Nephron (organoid): ENCODE measurements at regions not wholly inside any gene's neighbourhood (a gene's known extent, or its start where the extent isn't known, plus 50 kb on each side); places are given as distances from the start of the nearest gene placed in this dataset.
"Not testable (repeated sequence)": the region's sequence is repeated elsewhere in the genome, so short reads cannot be mapped to it uniquely, and the experiment has no call there.

Experiments used
- H3K27ac Mint-ChIP-seq, 3 experiments: 2 replicates each; pipeline ENCODE4 v1.8.0; 2020; ENCODE audit warnings: mixed read lengths in 3 of 3, mild to moderate bottlenecking in 2 of 3, moderate library complexity in 1 of 3
- H3K27me3 Mint-ChIP-seq: 2 replicates; pipeline ENCODE4 v1.8.0; 2021; ENCODE audit warnings: low read depth, mild to moderate bottlenecking, moderate library complexity, mixed read lengths
- H3K36me3 Mint-ChIP-seq: 2 replicates; pipeline ENCODE4 v1.8.0; 2020; ENCODE audit warnings: low read depth, mixed read lengths
- H3K4me1 Mint-ChIP-seq: 2 replicates; pipeline ENCODE4 v1.8.0; 2020; ENCODE audit warnings: mixed read lengths
- H3K4me3 Mint-ChIP-seq, 3 experiments: 2 replicates each; pipeline ENCODE4 v1.8.0; 2020; ENCODE audit warnings: mild to moderate bottlenecking in 3 of 3, mixed read lengths in 3 of 3, moderate library complexity in 2 of 3
- H3K9me3 Mint-ChIP-seq: 2 replicates; pipeline ENCODE4 v1.8.0; 2020; ENCODE audit warnings: mixed read lengths
- TF ChIP-seq, protein P1 (sequence below), 3 experiments: fragments of 200-600 bp; sonication (generic); IDR thresholded peaks; one replicate each; pipeline ENCODE4 v1.5.0; 2021; ENCODE audit warnings: antibody characterized with exemption in 3 of 3; ENCODE audit not compliant: unreplicated experiment in 3 of 3

DNA sequence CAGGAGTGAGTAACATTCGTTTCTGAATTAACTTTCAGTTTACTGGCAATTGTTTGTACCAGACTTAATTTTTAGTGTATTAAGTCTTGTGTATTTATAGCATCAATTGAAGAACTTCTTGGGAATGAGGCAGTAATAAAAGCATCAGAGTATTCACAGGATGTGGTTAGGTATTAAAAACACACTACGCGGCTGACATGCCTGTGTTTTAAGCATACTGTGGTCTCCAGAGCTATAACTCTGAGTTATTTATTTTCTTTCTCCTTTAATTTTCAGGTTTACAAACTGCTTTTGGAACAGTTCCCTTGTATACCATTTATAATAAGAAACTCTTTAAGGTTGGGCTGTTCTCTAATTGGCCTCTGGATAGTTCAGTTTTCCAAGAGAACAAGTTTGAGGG is 626.1 kb upstream of the NRG3 start:
- no peaks in the 10 kb centered on the region for H3K27me3 Mint-ChIP-seq
- no peaks in the 10 kb centered on the region for H3K4me1 Mint-ChIP-seq
- peak overlapping the region; percentile 14 to 54 (median 33) for H3K27ac Mint-ChIP-seq
- H3K36me3 Mint-ChIP-seq = no peaks in the 10 kb centered on the region
- TF ChIP-seq, protein P1, sequence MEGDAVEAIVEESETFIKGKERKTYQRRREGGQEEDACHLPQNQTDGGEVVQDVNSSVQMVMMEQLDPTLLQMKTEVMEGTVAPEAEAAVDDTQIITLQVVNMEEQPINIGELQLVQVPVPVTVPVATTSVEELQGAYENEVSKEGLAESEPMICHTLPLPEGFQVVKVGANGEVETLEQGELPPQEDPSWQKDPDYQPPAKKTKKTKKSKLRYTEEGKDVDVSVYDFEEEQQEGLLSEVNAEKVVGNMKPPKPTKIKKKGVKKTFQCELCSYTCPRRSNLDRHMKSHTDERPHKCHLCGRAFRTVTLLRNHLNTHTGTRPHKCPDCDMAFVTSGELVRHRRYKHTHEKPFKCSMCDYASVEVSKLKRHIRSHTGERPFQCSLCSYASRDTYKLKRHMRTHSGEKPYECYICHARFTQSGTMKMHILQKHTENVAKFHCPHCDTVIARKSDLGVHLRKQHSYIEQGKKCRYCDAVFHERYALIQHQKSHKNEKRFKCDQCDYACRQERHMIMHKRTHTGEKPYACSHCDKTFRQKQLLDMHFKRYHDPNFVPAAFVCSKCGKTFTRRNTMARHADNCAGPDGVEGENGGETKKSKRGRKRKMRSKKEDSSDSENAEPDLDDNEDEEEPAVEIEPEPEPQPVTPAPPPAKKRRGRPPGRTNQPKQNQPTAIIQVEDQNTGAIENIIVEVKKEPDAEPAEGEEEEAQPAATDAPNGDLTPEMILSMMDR (IDR thresholded peaks at IDR 0.05; ENCODE audit: unreplicated experiment in 3 of 3) = no peak
- no peak overlapping the region for H3K4me3 Mint-ChIP-seq
- H3K9me3 Mint-ChIP-seq = no peaks in the 10 kb centered on the region

DNA sequence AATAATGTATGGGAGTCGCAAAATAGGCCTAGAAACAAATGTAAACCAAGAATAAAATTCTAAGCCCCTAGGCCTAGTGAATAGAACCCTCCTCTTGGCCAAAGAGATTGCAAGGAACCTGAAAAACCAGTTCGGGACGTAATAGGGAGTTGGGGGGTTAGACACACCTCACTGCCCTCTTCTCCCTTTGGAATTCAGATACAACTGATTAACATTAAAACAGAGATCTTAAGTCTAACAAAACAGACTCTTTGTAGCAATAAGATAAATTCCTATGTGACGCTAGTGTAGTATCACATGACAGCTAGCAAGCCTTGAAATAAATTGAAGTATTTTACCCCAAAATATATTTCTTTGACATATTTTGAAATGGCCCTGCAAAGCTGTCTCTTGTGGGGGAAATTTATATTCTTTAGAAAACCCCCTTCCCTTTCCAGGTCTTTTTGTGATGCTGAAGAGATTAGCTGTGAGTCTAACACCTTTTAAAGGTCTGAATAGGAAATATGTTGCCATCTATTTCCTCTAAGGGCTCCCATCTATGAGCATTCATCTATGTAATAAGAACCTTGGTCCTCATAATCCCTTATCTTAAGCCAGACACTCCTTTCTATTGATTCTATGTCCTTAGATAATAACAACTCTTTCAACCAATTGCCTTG is 623.4 kb upstream of the NRG3 start:
- H3K4me1 Mint-ChIP-seq = no peaks in the 10 kb centered on the region
- H3K27ac Mint-ChIP-seq = peak overlapping the region in 1 of 3 experiments; percentile 81
- no peaks in the 10 kb centered on the region for H3K36me3 Mint-ChIP-seq
- TF ChIP-seq, protein P1 (IDR thresholded peaks at IDR 0.05; ENCODE audit: unreplicated experiment in 3 of 3) = no peak
- H3K27me3 Mint-ChIP-seq = no peaks in the 10 kb centered on the region
- H3K9me3 Mint-ChIP-seq = no peaks in the 10 kb centered on the region
- H3K4me3 Mint-ChIP-seq = no peak overlapping the region

DNA sequence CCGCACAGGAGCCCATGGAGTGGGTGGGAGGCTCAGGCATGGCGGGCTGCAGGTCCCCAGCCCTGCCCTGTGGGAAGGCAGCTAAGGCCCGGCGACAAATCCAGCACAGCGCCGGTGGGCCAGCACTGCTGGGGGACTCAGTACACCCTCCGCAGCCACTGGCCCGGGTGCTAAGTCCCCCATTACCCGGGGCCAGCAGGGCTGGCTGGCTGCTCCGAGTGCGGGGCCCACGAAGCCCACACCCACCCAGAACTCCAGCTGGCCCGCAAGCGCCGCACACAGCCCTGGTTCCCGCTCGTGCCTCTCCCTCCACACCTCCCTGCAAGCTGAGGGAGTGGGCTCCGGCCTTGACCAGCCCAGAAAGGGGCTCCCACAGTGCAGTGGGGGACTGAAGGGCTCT is 610.0 kb upstream of the NRG3 start:
- H3K9me3 Mint-ChIP-seq, H3K27ac Mint-ChIP-seq, H3K4me3 Mint-ChIP-seq, H3K27me3 Mint-ChIP-seq, H3K4me1 Mint-ChIP-seq, H3K36me3 Mint-ChIP-seq: not testable (repeated sequence)

DNA sequence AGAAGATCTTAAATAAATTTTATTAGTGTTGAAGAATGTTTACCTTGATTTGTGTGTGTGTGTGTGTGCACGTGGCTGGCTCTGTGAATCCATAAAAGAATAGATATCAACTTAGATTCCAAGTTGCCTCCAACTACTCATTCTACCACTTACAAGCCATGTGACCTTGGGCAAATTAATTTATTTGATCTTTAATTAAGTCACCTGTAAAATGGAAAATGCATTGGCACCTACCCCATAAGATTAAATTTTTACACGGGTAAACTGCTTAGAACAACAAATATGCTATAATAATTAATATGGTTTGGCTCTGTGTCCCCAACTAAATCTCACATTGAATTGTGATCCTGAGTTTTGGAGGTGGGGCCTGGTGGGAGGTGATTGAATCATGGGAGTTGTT is 604.9 kb upstream of the NRG3 start:
- no peak overlapping the region for H3K4me3 Mint-ChIP-seq
- no peaks in the 10 kb centered on the region for H3K36me3 Mint-ChIP-seq

DNA sequence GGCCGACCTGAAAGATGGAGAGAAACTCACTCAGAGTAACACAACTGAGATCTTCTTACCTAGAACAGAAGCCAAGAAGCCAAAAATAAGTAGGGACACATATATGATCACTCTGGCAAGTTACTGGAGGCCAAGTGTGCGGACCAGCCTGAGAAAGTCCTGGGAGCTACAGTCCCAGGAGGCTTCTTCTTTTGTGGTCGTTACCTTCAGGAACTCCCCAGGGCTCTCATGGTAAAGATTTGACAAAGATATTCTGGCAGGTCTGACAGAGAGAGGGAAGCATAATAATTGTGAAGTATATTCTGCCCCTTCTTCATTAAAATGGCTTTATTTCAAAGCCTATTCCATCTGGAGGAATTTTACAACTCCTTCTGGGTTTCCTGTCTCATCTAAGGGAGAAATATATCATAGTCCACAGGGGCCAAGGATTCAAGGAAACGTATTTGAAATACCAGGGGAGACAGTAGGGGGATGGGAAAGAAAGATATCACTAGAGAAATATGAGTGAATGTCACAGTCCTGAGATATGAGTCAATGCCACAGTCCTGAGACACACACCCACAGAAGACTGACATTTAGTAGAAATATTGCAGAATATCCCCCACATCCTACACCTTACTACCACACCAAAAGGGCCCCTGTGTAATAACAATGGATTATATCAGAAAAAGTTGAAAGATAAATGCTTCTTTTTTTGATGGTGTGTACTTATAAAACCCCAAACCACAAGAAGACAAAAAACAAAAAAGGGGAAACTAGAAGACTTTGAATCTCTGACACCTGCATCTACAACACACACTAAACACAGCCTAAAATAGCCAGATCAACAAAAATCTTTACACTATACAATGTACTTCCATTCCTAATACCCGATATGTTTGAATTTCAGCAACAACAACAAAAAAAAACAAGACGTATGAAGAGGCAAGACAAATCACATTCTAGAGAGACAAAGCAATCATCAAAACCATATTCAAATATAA is 594.2 kb upstream of the NRG3 start:
- H3K27me3 Mint-ChIP-seq = no peaks in the 10 kb centered on the region
- H3K4me1 Mint-ChIP-seq = no peaks in the 10 kb centered on the region
- H3K9me3 Mint-ChIP-seq = peaks cover 3% of the 10 kb centered on the region
- H3K4me3 Mint-ChIP-seq = no peak overlapping the region
- H3K36me3 Mint-ChIP-seq = no peaks in the 10 kb centered on the region
- no peak overlapping the region for H3K27ac Mint-ChIP-seq
- TF ChIP-seq, protein P1 (IDR thresholded peaks at IDR 0.05; ENCODE audit: unreplicated experiment in 3 of 3) = no peak

More for the DNA sequence above, 604.9 kb upstream of the NRG3 start:
- TF ChIP-seq, protein P1 (IDR thresholded peaks at IDR 0.05; ENCODE audit: unreplicated experiment in 3 of 3) = no peak
- H3K4me1 Mint-ChIP-seq = no peaks in the 10 kb centered on the region
- H3K27ac Mint-ChIP-seq = no peak overlapping the region
- H3K27me3 Mint-ChIP-seq = no peaks in the 10 kb centered on the region
- peaks cover 3% of the 10 kb centered on the region for H3K9me3 Mint-ChIP-seq

DNA sequence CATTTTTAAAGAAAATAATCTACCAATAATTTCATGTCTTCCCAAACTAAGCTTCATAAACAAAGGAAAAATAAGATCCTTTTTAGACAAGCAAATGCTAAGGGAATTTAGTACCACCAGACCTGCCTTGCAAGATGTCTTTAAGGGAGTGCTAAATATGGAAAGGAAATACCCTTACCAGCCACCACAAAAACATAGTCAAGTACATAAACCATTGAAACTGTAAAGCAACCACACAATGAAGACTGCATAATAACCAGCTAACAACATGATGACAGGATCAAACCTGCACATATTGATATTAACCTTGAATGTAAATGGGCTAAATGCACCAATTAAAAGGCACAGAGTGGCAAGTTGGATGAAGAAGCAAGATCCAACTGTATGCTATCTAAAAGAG is 586.5 kb upstream of the NRG3 start:
- Mint-ChIP-seq H3K4me3 (no peak overlapping the region), H3K27me3 (no peaks in the 10 kb centered on the region), H3K4me1 (no peaks in the 10 kb centered on the region), H3K36me3 (no peaks in the 10 kb centered on the region), H3K27ac (no peak overlapping the region), H3K9me3 (no peaks in the 10 kb centered on the region)
- TF ChIP-seq, protein P1 (IDR thresholded peaks at IDR 0.05; ENCODE audit: unreplicated experiment in 3 of 3) = no peak
